Putamen (tissue), 1 donor: ENCODE measurements at regions not wholly inside any gene's neighbourhood (a gene's known extent, or its start where the extent isn't known, plus 50 kb on each side); places are given as distances from the start of the nearest gene placed in this dataset.
A peak's percentile ranks its signal among the peaks of the same experiment; 100 is the strongest.
"Not testable (repeated sequence)": the region's sequence is repeated elsewhere in the genome, so short reads cannot be mapped to it uniquely, and the experiment has no call there.

ENCODE experiments used
- DNase-seq: peaks from one replicate; pipeline ENCODE4 v3.0.0-alpha.2; 2016; ENCODE audit warnings: low spot score

- DNase-seq = no peak
Measured at GRCh38 chr5:163163858-163164257, 273.5 kb upstream of the CCNG1 start.

- no peak for DNase-seq
Measured at GRCh38 chr5:163165277-163165676, 272.1 kb upstream of the CCNG1 start.

DNA sequence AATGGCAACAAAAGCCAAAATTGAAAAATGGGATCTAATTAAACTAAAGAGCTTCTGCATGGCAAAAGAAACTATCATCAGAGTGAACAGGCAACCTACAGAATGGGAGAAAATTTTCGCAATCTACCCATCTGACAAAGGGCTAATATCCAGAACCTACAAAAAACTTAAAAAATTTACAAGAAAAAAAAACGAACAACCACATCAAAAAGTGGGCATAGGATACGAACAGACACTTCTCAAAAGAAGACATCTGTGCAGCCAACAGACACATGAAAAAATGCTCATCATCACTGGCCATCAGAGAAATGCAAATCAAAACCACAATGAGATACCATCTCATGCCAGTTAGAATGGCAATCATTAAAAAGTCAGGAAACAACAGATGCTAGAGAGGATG is 267.2 kb upstream of the CCNG1 start:
- DNase-seq = not testable (repeated sequence)

- DNase-seq = no peak
Measured at GRCh38 chr5:163172540-163173338, 264.7 kb upstream of the CCNG1 start.

DNA sequence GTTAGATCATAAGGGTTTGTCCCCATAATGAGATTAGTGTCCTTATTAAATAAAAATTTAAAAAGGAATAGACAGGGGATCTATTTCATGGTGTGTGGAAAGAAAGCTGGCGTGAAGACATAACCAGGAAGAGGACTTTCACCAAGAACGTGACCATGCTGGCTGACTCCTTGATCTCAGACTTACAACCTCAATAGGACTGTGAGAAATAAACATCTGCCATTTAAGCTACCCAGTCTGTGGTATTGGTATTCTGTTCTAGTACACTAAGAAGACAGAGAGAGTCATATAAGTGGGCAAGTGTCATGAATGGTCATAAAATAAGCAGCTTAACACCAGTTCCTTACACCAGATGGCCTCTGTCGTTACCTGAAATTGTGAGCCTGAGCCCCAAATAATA is 259.4 kb upstream of the CCNG1 start:
- DNase-seq = no peak

GRCh38 chr5:163185315-163185714 is 252.1 kb upstream of the CCNG1 start:
- no peak for DNase-seq

GRCh38 chr5:163189023-163189553 is 248.3 kb upstream of the CCNG1 start:
- no peak for DNase-seq

GRCh38 chr5:163190283-163190682 is 247.1 kb upstream of the CCNG1 start:
- DNase-seq = no peak

GRCh38 chr5:163190784-163191183 is 246.6 kb upstream of the CCNG1 start:
- no peak for DNase-seq

- DNase-seq = no peak
Measured at GRCh38 chr5:163193886-163194285, 243.5 kb upstream of the CCNG1 start.

- no peak for DNase-seq
Measured at GRCh38 chr5:163205645-163206044, 231.8 kb upstream of the CCNG1 start.

GRCh38 chr5:163221581-163221980 is 215.8 kb upstream of the CCNG1 start:
- DNase-seq = no peak

- no peak for DNase-seq
Measured at GRCh38 chr5:163222982-163223381, 214.4 kb upstream of the CCNG1 start.

- no peak for DNase-seq
Measured at GRCh38 chr5:163244445-163244987, 192.9 kb upstream of the CCNG1 start.

- no peak for DNase-seq
Measured at GRCh38 chr5:163245584-163245983, 191.8 kb upstream of the CCNG1 start.

- DNase-seq = no peak
Measured at GRCh38 chr5:163248333-163248732, 189.1 kb upstream of the CCNG1 start.

DNA sequence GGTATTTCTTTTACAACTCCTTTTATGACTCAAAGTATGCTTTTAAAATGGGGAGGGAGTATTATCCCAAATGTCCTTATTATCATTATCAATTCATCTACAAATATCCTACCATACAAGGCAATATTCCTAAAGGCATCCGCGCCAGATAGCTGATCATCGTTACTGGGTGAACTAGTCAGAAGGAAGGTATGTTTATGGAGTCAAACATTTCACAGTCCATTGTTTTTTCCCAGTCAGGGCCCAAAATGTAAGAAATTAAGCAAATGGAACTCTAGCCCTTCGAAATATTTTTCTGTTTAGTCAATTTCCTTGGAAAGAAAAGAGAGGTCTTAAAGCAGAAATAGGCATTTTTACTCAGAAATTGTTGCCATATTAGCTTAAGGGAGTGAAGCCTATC is 188.5 kb upstream of the CCNG1 start:
- no peak for DNase-seq

DNA sequence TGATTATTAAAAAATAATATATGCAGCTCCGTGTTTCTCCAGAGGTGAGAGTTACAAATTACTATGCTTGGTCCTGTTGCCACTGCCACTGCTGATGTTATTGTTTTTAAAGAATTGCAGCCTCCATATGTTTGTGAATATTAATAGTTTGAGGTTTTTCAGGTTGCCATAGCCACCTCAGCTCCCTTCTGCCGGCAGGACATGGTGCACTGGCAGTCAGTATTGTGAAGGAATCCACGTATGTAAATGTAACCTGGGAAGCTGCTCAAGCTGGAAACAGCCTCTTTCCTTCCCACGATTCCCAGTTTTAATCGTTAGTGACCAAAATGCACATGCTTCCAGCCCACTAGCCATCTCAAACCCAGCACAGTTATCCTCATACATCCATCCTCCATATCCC is 184.4 kb upstream of the CCNG1 start:
- no peak for DNase-seq

DNA sequence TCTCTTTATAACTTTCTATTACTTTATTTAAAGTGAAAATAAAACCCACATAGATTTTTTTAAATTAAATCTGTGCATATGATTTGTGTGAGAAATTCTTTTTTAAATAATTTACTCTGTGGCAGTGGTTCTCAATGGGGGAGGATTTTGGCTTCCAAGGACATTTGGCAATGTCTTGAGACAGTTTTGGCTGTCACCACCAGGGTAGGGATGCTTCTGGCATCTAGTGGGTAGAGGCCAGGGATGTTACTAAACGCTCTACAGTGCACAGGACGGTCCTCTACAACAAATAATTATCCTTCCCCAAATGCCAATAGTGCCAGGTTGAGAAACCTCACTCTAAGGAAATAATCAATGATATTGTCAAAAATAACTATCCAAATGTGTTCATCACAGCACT is 177.9 kb upstream of the CCNG1 start:
- DNase-seq = no peak

DNA sequence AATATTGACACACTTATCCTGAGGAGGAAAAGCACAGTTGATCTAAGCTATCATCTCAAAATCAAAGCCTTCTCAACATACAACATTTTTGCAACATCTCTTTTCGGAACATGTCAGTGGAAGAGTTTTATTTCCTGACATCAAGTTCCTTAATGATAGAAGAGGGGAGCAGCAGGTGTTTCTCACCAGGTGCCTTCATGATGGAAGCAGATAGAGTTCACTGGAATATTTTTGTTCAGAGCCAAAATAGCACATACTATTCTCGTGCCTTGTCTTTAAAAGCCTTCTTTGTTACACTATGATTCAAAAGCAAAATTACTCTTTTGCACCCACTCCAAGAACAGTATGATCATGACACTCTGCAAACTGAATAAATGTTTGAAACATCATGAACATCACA is 176.9 kb upstream of the CCNG1 start:
- peak; percentile 57 for DNase-seq

DNA sequence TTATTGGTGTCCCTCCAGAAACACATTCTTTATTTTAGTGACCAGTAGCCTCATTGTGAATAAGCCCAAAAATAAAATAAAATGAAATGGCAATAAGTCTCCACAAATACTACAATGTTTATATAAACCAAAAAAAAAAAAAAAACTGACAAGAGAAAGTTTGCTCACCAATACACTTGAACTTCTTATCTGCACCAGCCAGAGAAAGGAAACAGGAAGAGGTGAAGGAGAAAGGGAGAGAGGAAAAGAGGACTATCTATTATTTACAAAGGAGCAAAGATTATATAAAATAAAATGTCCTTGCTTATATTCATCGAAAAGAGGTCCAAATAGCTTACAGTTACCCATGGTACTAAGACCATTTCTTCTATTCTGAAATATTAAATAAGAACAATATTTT is 176.4 kb upstream of the CCNG1 start:
- DNase-seq = no peak

DNA sequence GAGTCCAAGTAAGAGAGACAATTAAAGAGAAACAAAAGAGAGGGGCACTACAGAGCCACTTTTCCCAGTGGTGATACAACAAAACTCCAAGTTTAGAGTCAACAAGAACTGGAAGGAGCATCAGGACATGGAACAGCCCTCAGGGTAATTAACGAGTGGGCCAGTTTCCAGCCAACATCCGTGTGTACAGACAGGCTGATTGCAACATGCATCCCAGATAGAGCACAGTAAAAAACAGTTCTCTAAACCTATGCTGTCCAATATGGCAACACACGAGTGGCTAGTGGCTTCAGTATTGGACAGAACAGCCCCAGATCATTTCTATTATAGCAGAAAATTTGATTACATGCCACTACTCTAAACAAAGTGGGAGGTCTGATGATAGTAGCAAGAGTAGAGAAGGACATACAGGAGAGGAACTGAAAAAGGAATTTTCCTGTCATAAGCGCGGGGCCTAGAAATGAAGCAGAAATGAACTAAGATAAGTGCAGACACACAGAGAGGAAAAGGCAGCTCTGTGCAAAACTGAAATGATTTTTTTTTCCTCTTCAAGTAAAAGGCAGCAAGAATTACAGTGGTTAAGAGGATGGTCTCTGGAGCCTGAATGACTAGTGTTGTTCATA is 175.6 kb upstream of the CCNG1 start:
- DNase-seq = no peak

DNA sequence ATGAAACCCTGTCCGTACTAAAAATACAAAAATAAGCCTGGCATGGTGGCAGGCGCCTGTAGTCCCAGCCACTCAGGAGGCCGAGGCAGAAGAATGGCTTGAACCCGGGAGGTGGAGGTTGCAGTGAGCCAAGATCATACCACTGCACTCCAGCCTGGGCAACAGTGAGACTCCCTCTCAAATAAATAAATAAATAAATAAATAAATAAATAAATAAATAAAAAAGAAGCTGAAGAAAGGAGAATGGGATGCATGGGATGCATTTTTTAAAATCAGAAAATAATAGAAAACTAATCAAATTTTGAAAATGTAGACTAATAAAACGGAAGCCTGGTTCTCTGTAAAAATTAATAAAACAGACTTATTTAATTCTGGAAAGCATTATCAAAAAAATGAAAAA is 171.1 kb upstream of the CCNG1 start:
- not testable (repeated sequence) for DNase-seq
